Loucy (cell line): ENCODE measurements at regions not wholly inside any gene's neighbourhood (a gene's known extent, or its start where the extent isn't known, plus 50 kb on each side); places are given as distances from the start of the nearest gene placed in this dataset.

Experiments
- CTCF ChIP-seq: fragments of 200-600 bp; sonication (generic); conservative IDR thresholded peaks from 2 replicates; pipeline ENCODE4 v1.5.1; 2014; ENCODE audit warnings: mild to moderate bottlenecking, antibody characterized with exemption, low read length
- EZH2phosphoT487 ChIP-seq: fragments of 200-600 bp; IDR thresholded peaks from 2 replicates; pipeline ENCODE4 v1.6.1; 2018; ENCODE audit warnings: antibody characterized with exemption, mild to moderate bottlenecking, moderate library complexity, borderline replicate concordance

GRCh38 chr11:37298173-37298572, 700.1 kb upstream of the RAG2 start:
- no peak for TF ChIP-seq CTCF
- TF ChIP-seq EZH2phosphoT487: no peak
